ENCODE measurements at regions not wholly inside any gene's neighbourhood (a gene's known extent, or its start where the extent isn't known, plus 50 kb on each side); places are given as distances from the start of the nearest gene placed in this dataset.

GRCh38 chr6:66699385-66699784, 992.4 kb upstream of the EYS start:
- TF ChIP-seq TAF1 (IDR thresholded peaks at IDR 0.05; ENCODE audit: low read depth) = no peak
- no peak for TF ChIP-seq RAD21 (IDR thresholded peaks at IDR 0.05; ENCODE audit: low read depth)
- no peak for TF ChIP-seq ZBTB7A (IDR thresholded peaks at IDR 0.05; ENCODE audit: low read depth)
- no peak for TF ChIP-seq TEAD4 (IDR thresholded peaks at IDR 0.05)
- TF ChIP-seq EP300 (IDR thresholded peaks at IDR 0.05; ENCODE audit: borderline replicate concordance) = no peak
- TF ChIP-seq, protein P1, sequence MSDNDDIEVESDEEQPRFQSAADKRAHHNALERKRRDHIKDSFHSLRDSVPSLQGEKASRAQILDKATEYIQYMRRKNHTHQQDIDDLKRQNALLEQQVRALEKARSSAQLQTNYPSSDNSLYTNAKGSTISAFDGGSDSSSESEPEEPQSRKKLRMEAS (IDR thresholded peaks at IDR 0.05) = no peak
- TF ChIP-seq FOXM1 (IDR thresholded peaks at IDR 0.05; ENCODE audit: borderline replicate concordance, low read depth) = no peak
- no peak for TF ChIP-seq EGR1 (IDR thresholded peaks at IDR 0.05)
- TF ChIP-seq, protein P2, sequence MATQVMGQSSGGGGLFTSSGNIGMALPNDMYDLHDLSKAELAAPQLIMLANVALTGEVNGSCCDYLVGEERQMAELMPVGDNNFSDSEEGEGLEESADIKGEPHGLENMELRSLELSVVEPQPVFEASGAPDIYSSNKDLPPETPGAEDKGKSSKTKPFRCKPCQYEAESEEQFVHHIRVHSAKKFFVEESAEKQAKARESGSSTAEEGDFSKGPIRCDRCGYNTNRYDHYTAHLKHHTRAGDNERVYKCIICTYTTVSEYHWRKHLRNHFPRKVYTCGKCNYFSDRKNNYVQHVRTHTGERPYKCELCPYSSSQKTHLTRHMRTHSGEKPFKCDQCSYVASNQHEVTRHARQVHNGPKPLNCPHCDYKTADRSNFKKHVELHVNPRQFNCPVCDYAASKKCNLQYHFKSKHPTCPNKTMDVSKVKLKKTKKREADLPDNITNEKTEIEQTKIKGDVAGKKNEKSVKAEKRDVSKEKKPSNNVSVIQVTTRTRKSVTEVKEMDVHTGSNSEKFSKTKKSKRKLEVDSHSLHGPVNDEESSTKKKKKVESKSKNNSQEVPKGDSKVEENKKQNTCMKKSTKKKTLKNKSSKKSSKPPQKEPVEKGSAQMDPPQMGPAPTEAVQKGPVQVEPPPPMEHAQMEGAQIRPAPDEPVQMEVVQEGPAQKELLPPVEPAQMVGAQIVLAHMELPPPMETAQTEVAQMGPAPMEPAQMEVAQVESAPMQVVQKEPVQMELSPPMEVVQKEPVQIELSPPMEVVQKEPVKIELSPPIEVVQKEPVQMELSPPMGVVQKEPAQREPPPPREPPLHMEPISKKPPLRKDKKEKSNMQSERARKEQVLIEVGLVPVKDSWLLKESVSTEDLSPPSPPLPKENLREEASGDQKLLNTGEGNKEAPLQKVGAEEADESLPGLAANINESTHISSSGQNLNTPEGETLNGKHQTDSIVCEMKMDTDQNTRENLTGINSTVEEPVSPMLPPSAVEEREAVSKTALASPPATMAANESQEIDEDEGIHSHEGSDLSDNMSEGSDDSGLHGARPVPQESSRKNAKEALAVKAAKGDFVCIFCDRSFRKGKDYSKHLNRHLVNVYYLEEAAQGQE (IDR thresholded peaks at IDR 0.05; ENCODE audit: low read depth) = no peak
